GM10266 (cell line): ENCODE measurements at regions not wholly inside any gene's neighbourhood (a gene's known extent, or its start where the extent isn't known, plus 50 kb on each side); places are given as distances from the start of the nearest gene placed in this dataset.

ENCODE experiments used
- DNase-seq: peaks from one replicate; pipeline ENCODE4 v3.0.0; 2012; ENCODE audit errors: extremely low spot score
- TF ChIP-seq, protein P1 (sequence below): IDR thresholded peaks from 2 replicates; pipeline ENCODE4 v1.5.1; 2012; ENCODE audit warnings: mild to moderate bottlenecking, low read depth; ENCODE audit not compliant: control insufficient read depth, insufficient read depth; ENCODE audit errors: missing control alignments

DNA sequence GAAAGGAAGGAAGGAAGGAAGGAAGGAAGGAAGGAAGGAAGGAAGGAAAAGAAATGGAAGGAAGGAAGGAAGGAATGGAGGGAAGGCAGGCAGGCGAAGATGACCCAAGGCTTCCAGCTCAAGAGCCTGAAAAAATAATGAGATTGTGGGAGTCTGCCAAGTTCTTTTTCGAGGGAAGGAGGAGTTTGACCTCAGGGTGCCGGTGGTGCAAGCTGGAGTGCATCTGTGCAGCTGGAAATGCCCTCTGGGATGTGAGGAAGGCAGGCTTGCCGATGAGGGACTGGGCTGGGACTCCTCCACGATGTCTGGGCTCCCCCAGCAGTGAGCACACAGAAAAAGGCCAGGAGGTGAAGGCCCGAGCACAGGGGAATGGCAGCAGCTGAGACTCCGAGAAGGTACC, 154.9 kb upstream of the DAPK1 start:
- no peak for DNase-seq
- TF ChIP-seq, protein P1, sequence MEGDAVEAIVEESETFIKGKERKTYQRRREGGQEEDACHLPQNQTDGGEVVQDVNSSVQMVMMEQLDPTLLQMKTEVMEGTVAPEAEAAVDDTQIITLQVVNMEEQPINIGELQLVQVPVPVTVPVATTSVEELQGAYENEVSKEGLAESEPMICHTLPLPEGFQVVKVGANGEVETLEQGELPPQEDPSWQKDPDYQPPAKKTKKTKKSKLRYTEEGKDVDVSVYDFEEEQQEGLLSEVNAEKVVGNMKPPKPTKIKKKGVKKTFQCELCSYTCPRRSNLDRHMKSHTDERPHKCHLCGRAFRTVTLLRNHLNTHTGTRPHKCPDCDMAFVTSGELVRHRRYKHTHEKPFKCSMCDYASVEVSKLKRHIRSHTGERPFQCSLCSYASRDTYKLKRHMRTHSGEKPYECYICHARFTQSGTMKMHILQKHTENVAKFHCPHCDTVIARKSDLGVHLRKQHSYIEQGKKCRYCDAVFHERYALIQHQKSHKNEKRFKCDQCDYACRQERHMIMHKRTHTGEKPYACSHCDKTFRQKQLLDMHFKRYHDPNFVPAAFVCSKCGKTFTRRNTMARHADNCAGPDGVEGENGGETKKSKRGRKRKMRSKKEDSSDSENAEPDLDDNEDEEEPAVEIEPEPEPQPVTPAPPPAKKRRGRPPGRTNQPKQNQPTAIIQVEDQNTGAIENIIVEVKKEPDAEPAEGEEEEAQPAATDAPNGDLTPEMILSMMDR = no peak

DNA sequence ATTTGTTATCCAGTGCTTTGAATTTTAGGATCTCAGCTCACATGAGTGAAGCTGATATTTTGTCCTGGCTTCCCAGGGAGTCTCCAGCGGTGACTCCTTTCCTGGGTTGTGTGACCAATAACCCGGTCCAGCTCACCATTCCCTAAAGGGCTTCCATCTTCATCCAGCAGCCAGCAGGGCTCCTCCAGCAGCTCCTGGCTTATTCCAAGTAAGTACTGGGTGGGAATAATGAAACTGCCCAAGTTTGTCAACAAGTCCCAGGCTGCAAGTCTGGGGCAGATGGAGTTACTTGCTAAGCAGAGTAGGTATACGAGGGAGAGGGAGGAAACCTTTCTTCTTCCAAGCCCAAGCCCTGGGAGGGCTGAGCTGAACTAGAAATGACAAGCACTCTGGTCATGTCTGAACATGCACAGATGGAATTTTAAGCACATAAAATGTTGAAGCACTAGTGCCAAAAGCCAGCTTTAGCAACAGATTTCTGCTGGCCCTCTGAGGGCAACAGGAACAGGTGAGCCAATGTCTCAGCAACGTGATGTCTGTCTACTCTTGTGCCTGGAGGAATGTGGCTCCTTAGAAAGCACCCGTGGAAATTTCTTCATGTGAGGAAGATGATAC, 153.7 kb upstream of the DAPK1 start:
- TF ChIP-seq, protein P1 = no peak
- DNase-seq = no peak

DNA sequence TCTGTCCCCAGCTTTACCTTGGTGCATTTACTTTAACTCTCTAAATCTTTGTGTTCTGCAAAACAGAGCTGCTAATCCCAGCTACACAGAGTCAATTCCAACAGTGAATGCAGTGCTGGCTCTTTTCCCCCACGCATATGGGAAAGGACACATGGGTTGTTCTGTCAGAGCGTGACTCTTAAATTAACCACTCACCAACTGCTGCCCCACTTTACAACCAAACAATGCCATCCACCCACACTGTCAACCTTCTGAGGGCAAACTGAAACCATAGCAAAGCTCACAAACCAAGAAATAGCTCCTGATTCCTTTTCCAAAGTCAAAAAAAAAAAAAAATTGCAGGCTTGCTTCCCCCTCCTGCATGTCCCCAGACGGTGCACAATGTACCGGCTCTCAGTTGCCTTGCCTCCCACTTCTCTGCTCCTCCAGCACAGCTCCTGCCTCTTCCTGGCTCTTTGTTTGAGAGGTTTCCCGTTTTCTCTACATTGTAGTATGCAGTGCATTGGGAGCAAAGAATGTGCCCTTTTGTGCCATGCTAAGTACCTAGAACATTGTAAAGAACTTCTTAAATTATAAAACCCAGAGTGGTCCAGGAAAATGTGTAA, 151.5 kb upstream of the DAPK1 start:
- TF ChIP-seq, protein P1 = no peak
- DNase-seq = no peak

DNA sequence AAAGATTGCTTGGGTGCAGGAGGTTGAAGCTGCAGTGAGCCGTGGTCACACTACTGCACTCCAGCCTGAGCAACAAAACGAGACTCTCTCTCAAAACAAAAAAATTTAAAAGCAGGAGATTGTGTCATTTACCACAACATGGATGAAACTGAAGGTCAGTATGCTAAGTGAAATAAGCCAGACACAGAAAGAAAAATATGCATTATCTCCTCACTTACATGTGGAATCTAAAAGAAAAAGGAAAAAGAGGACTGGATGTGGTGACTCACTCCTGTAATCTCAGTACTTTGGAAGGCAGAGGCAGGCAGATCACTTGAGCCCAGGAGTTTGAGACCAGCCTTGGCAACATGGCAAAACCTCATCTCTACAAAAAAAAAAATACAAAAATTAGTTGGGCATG, 146.8 kb upstream of the DAPK1 start:
- DNase-seq = no peak
- TF ChIP-seq, protein P1 = no peak

DNA sequence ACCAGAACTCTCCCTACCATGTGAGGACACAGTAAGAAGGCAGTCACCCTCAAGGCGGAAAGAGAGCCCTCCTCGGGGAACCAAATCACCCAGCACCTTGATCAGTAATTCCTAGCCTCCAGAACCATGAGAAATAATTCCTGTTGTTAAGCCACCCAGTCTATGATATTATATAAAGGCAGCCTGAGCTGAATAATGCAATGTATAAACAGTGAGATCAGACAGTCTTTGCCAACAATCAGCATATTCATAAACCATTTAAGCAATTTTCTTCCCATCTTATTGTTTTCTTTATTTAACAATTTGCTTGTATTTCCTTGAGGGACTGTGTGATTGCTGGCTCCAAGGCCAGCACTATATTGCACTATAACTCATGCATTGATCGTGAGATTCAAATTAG, 144.4 kb upstream of the DAPK1 start:
- TF ChIP-seq, protein P1 = no peak
- DNase-seq = no peak

DNA sequence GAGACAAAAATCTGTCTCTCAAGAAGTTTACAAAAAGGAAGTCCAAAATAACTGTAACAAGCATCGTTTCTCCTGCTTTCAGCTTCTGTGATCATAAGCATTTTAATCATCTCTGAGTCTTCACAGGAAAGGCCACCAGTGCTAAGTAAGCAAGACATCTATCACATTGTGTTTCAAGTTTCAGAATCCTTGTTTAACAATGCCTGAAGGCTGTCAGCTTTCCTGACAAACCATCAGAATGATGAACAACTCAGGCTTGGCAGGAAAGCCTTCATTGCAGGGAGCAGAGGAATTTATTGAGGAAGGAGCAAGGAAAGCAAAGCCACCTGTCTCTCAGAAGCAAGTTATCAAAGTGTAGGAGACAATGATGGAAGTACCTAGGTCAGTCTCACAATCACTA, 143.5 kb upstream of the DAPK1 start:
- TF ChIP-seq, protein P1 = no peak
- no peak for DNase-seq

DNA sequence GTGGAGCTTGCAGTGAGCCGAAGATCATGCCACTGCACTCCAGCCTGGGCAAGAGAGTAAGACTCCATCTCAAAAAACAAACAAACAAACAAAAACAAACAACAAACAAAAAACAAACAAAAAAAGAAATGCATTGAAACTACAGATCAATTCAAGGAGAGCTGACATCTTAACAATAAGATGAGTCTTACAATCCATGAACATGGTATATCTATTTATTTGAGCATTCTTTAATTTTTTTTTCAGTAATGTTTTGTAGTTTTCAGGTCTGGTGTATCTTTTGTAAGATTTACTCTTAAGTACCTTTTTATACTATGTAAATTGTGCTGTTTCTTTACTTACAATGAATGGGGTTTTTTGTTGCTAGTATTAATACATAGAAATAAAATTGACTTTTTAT, 140.1 kb upstream of the DAPK1 start:
- TF ChIP-seq, protein P1 = no peak
- no peak for DNase-seq
